ENCODE measurements at regions not wholly inside any gene's neighbourhood (a gene's known extent, or its start where the extent isn't known, plus 50 kb on each side); places are given as distances from the start of the nearest gene placed in this dataset.

DNA sequence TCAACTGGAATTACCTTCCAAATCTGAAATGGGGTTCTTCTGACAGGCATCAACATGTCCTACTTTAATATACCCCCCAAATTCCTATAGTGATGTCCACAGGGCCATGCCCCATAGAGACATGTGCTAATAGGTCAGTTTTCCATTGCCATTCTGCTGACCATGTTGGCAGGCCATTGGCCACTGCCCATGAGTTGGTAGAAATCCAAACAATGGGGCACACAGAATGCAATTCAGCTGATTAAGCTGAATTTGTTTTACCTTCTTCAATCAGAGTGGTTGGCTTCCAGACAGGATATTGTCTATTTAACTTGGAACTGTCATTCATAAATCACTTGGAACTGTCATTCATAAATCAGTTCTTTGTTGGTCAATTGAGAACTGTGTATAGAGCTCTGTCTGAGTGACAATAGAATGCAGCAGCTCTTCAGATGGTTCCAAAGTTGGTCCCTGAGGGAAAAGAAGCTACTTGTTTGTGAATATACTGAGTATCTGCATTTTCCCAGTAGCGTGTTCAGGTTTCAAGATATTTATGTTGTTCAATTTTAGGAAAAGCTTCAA, 336.9 kb downstream of the DRD1 start:
- no peak for TF ChIP-seq POLR2A (IDR thresholded peaks at IDR 0.05)
- TF ChIP-seq, protein P1, sequence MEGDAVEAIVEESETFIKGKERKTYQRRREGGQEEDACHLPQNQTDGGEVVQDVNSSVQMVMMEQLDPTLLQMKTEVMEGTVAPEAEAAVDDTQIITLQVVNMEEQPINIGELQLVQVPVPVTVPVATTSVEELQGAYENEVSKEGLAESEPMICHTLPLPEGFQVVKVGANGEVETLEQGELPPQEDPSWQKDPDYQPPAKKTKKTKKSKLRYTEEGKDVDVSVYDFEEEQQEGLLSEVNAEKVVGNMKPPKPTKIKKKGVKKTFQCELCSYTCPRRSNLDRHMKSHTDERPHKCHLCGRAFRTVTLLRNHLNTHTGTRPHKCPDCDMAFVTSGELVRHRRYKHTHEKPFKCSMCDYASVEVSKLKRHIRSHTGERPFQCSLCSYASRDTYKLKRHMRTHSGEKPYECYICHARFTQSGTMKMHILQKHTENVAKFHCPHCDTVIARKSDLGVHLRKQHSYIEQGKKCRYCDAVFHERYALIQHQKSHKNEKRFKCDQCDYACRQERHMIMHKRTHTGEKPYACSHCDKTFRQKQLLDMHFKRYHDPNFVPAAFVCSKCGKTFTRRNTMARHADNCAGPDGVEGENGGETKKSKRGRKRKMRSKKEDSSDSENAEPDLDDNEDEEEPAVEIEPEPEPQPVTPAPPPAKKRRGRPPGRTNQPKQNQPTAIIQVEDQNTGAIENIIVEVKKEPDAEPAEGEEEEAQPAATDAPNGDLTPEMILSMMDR (IDR thresholded peaks at IDR 0.05 in 8 of 11, conservative IDR thresholded peaks at IDR 0.05 in 3 of 11): no peak

Measured in spleen (tissue), 7 donors.